Stimulated activated CD8-positive, alpha-beta memory T cell treated with anti-CD3 and anti-CD28 coated beads, Interleukin-15, amount 100 ng/mL, for 24 hours (primary cell): ENCODE measurements at regions not wholly inside any gene's neighbourhood (a gene's known extent, or its start where the extent isn't known, plus 50 kb on each side); places are given as distances from the start of the nearest gene placed in this dataset.

ENCODE experiments used
- DNase-seq: peaks from one replicate; pipeline ENCODE4 v3.0.0-alpha.2; 2020; ENCODE audit warnings: low read depth

DNA sequence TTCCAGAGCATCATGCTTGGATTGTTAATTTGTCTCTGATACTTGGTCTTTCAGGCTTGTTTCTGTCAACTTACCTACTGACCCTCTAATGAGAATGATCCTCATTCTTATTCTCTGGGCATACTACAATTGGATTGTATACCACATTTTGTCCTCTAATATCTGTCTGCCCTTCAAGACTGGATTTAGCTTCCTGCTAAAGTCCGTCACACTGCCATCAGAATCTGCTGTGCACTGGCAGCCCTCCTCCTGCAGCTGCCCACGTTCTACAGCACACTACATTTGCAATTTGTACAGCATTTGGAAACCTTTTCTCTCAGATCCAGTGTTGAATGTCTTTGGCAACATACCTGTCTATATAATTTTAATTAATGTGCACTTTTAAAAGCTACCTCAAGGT is 183.1 kb downstream of the ZNF330 start:
- DNase-seq = no peak

DNA sequence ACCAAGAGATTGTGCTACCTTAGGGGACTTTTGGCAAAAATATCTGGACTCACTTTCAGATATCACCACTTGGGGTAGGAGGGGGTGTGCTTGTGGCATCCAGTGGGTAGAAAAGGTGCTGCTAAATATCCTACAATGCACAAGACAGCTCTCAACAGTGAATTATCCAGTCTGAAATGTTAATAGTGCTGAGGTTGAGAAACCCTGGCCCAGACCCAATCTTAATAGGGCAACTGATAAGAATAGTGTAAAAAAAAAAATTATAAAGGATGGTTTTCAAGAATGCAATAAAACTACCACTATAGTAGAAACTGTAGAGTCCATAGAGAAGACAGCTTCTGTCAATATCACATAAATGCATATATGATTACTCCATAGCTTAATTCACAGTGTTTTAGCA is 185.5 kb downstream of the ZNF330 start:
- no peak for DNase-seq

DNA sequence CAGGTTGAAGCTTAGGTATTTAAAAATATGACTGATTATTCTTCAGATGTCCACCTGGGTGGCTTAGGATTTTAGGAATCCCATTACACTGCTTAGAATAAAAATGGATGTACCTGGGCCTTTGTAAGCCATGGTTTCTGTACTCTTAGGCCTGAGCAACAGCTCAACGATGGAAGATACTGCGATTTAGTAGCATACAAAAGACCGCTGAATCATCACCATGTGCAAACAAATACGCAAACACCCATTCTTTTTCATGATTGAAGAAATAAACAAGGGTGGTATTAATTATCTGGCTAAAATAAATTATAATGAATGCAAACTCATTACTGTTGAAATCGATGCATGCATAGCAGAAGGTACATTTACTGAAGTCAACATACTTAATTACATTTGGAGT is 188.9 kb downstream of the ZNF330 start:
- no peak for DNase-seq

DNA sequence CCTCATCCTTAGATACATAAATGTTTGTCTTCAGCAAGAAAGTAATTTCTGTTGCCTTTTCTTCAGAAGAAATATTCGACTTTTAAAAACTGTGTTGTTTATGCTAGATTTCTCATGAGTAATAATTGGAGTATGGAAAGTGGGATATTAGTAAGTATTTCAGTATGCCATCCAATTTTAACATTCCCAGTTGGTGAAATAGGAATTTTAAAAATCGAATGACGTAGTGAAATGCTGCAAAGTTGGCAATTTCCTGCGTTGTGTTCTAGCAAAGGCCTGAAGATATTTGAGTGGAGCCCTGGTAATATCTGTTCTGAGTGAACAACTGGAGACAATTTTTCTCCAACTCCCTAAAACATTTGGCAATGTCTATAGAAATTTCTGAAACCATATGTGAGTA is 190.1 kb downstream of the ZNF330 start:
- no peak for DNase-seq

DNA sequence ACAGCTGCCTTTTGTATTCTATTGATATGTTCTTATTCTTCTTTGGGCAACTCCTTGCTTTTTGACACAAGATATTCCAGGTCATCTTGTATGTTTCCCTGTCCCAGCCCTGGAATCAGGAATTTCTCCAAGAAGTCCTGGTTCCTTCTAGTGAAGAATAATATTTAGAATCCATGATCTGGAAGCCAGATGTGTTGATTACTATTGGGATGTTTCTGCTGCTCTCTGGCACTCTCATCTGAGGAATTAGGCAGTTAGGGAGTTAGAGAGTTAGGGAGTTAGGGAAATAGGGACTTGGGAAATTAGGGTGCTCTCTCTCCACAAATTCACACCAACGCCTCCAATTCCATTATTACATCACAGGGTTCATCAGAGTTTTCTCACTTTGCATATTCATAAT is 191.2 kb downstream of the ZNF330 start:
- no peak for DNase-seq

DNA sequence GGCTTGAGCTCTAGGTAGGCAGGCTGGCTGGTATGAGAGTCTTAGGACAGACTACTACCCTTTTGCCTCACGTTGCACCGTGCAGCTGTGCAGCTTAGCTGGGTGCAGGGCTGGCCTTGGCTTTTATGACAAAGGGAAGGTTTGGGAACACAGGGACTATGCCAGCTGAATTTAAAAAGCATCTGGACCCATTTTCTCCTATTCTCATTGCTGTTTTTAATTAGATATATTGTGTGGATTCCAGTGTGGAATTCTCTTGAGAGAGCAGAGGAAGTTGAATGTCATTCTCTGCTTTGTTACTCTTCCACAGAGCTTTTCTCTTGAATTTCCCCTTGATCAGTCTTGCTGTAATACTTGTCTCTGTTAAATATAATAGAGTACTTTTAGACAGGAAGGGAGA is 192.7 kb downstream of the ZNF330 start:
- no peak for DNase-seq

DNA sequence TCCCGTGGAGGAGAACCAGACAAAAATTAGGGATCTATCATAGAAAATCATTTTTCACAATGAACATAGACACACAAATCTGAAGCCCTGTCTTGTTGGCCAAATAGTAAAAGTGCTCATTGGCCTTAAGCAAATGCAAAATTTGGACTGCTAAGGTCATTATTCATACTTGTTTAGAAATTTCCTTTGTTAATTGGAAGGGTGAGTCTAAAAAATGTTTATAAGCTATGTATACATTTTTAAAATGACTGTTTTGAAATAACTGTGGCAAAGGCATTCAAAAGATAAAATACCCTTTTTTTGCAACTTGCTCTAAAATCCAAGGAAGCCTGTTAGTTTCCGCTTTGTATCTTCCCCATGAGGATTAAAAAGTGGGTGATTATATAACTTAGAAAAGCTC is 195.0 kb downstream of the ZNF330 start:
- no peak for DNase-seq

DNA sequence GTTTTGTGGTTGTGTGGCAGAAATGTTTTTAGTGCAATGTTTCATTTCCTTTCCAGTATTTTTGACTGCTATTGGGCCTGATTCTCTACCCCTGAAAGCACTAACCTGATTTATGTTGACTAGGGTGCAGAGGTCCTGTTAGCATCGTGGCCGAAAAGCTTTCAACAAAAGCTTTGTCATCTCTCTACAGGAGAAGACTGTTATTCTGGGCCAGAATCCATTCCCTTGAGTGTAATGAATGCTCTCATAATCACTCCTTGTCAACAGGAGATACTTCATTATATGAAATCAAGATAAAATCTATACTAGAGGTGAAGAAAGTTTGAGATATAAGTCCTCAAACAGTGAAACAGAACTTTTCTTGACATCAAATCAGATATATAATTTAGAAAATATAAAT is 195.5 kb downstream of the ZNF330 start:
- no peak for DNase-seq

DNA sequence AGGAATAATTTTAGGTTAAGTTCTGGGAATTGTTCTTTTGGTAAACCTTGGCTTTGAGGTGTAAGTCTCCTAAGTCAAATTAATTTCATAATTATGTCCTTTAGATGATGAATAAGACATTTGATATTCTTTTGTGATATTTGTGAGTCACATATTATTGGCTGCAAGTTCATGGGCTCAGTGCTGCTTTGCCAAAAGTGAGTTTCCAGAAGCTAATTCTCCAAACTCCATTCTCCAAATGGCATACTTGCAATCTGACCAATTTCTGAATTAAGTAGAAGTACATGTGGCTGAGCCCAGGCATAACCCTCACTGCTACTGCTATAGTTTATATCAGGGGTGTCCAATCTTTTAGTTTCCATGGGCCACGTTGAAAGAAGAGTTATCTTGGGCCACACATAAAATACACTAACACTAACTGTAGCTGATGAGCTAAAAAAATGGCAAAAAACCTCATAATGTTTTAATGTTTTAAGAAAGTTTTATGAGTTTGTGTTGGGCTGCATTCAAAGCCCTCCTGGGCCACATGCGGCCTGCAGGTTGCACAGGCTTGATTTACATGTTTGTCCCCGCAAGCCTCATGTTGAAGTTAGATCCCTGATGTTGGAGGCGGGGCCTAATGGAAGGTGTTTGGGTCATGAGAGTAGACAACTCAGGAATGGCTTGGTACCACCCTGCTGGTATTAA is 196.1 kb downstream of the ZNF330 start:
- DNase-seq = no peak

DNA sequence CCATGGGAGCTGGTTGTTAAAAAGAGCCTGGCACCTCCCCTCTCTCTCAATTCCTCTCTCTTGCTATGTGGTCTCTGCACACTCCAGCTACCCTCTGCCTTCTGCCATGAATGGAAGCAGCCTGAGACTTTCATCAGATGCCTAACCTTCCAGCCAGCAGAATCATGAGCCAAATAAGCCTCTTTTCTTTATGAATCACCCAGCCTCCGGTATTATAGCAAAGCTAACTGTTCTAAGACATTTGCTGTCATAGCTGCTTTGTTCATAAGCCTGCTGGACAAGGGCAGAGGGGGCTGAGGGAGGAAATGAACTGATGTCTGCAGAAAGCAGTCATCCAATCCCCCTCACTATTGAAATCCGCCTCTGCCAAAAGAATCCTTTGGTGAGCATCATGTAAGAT is 196.7 kb downstream of the ZNF330 start:
- no peak for DNase-seq

DNA sequence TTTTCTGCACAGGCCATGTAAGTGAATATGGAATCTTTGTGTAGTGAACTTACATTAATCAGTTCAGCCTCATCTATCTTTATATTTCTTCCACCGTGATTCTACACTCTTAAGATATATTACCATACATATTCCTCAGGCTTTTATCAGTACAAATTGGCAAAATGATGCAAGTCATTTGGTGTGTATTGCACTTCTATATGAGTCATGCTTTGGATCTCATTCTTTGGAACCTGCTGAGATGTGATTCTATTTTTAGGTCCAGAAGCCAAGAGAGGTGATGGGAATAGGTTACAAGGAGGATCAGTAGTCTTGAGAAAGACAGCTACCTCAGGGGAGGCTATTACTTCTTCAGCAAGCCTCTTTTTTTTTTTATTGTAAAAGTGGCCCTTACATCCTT is 204.4 kb downstream of the ZNF330 start:
- no peak for DNase-seq

DNA sequence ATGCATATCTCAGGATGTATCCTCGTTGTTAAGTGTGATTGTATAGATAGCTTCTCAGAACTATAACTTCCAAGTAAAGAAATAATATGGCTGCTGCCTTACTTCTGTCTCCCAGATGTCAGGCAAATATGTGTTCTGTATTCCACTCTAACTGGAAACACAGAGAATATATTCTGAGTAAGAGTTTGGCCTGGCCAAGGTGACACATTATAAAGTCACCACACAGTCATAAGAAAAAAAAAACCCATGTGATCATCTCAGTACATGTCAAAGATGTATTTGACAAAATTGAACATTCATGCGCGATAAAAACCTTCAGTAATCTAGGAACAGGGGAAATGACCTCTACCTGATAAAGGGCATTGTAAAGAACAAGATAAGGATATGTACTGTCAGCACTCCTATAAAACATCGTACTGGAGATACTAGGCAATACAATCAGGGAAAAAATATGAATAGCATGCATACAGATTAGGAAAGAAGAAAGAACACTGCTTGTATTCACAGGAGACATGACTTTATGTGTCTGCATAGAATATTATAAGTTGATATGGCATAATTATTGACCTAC is 207.1 kb downstream of the ZNF330 start:
- DNase-seq = no peak

DNA sequence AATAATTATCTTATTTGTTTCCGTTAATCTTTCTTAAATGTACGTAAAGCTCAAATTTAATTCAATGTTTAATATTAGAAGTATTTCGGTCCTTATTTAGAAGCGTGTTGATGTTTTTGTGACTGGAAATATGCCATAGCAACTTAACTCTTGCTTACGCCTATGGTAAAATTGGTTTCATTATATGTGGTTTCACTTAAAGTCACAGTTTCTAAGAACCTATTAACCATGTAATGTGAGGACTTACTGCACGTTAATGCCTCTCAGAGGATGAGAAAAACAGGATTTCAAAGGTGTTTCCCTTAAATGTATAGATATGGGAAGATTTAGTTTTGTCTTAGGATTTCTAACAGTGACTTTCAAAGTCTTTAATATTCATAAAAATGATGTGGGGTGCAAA is 206.4 kb upstream of the IL15 start:
- no peak for DNase-seq

DNA sequence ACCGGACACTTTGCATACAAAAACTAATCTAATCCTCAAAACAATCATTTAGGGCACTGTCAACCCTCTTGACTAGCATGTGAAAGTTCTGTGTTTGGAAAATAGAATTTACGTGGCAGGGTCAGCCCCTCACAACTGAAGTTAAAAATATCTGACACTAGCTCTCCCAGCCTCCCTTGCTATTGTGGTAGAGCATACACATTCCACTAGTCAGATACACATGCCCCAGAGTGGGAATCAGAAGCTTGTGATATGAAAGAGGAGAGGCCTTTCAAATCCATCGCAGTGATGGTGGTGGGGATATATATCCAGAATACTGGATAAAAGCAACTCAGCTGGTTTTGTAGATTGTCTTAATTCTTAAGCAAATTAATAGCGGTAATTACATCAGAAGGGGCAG is 205.7 kb upstream of the IL15 start:
- DNase-seq = no peak

DNA sequence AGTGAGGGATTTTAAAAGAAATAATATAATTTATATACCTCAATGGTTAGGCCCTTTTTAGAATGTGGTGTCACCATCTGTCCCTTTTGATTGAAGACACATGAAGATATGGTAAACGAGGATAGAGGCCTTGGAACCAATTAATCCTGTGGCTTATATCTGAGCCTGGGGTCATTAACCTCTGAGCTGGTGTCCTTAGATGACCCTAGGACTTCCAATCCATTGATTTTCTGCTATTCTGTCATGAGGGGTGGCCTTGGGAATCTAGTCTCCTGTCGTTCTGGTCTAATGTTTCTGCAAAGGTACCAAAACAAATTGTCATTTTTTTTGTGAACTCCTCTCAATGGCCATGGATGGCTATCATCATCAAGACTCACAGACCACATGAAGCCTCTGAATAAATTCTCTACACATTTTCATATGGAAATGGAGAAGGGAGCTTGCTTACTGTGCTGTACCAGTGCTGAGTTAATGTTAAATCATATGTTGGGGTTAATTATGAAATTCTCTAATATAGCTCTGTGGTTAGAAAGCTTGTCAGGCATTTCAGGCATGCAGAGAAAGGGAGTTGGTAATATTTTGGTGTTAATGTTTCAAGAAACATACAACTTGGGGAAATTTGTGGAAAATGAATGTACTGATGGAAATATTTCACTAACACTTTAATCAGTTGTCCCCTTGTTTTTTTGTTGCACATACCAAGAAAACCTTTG is 204.2 kb upstream of the IL15 start:
- DNase-seq = no peak

DNA sequence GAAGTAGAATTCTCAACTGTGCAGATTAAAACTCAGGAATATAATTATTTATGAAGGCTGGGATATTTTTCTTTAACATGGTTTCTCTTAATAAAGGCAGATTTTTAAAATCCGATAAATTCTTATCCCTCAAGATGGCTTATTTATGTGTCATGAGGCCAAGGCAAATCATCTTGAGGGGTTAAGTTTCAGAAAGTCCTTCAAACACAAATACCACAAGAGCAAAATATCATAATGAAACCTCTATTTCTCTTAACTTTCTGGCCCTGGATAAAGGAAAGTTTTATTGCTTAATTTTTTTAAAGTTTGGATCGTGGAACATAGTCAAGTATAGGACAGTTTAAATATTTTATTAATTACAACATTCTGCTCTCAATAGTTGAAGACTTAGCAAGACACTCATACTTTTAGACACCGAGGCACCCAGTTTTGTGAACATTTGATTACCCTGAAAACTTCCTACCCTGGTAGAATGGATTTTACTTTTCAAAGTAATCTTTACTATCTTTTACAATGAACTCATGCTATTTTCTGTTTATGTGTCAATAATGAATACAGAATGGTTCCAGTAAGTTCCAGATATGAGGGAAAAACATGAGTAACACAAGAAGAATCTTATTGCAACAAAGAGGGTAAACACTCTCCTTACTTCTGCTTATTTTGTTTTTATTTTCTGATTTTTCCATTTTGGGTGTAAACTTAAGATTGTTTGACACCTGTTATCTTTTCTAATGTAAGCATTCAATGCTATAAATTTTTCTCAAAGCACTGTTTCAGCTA is 200.7 kb upstream of the IL15 start:
- no peak for DNase-seq

DNA sequence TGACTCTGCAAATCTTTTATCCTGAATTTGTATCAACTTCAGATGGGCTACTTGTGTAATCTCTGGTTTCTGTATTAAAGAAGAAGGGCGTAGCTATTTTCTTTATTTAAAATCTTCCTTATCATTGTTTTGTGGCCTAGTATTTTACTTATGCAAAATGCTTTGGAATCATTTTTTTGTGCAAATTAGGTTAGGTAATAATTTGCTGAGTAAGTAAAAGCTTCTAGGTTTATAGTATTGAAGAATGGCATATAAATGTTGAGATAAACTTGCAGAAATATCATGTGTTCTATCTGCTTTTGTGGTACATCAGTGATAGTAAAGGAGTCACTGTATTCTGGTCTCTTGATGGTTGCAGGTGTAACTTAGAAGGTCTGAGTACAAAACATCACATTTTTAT is 197.2 kb upstream of the IL15 start:
- no peak for DNase-seq

DNA sequence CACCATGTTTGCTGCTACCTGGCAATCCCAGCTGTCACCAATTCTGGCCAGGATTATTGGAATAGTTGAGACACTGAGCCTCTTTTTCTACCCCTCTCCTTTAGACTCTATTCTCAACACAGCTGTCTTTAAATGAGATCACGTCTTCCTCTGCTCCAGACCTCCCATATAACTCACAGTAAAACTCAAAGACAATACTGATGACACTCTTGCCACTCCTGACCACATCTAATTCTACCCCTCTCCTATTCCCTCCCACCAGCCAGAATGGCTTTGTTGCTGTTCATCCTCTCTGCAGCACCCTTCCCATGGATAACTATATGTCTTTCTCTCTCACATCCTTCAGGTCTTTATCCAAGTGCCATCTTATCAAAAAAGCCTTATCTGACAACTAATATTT is 188.6 kb upstream of the IL15 start:
- DNase-seq = no peak

DNA sequence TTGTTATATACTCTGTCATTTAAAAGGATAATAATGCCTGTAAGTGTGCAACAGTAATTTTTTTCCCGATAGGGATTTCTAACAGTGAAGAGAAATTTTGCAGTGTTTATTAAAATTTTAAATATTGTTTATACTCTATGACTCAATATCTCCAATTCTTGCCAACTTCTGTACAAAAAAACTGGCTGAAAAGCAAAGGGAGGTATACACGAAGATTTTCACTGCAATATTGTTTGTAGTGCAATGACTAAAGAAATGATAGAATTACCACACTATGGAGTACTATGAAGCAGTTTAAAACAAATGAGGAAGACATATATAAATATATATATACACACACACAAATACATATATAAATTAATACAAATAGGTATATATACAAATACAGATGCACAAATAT is 187.9 kb upstream of the IL15 start:
- no peak for DNase-seq

DNA sequence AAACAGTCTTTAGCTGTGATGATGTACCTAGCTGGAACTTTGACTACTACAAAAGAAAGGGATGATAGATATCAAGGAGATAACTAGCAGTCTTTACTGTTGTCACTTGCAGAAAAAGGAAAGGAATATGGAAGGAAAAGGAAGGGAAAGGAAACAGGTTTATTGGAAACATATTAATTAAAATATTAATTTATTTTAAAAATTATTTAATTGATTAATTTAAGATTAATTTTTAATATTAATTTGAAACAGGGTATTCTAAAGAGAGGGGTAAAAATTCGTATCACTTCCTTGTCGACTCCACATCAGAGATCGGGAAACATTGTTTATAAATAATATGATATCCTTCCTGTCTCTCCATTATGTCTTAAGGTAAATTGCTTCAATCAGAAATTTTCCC is 186.5 kb upstream of the IL15 start:
- no peak for DNase-seq

DNA sequence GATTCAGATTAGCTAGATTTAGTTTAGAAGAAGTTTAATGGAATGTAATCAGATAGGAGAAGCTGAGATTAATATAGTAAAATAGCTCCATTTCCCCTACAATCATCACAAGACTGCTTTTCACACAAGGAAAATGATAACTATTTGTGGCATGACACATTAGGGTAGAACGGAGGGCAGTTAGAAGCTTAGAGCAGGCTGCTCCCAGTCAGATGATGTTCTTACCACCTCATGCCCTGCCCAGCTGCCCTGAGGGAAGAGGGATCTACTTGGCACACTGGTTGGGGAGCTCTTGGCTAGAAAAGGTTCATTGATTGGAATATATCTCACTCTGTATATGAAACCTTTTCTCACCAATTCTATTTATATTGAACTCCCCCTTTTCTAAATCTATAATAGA is 180.7 kb upstream of the IL15 start:
- no peak for DNase-seq

DNA sequence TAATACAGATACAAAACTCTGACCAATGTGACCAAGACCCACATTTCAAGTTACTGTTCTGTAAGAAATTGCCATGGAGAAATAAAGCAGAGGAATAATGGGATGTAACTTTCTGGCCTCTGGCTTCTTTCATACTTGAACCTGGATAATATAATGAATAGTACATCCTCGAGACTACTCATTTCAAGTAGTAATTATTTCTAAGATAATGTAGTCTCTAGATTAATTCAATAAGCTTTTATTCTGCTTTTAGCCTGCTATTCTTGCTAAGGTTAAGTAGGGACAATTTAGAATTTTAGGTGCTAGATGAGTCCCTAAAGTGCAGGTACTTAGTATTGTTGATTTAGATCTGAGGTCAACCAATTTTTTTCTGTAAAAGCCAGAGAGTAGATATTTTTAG is 178.7 kb upstream of the IL15 start:
- DNase-seq = no peak

DNA sequence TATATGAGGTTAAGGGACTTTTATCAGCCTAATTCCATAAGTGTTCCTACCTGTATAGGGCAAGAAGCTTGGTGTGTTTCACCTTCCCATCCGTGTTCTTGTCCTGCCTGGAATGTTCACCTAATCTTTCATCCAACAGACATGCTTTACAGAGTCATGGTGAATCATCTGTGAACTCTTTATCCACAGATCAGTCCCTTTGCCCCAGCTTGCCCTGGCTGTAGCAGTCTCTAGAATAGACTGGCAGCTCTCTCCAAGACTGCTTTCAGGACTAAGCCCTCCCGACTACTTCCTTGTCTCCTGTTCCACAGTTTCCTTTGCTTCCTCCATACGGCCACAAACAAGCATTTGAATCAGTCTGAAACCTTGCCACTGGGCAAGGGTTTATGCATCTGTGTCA is 177.9 kb upstream of the IL15 start:
- DNase-seq = no peak
